Spleen (tissue), 11 donors: ENCODE measurements at regions not wholly inside any gene's neighbourhood (a gene's known extent, or its start where the extent isn't known, plus 50 kb on each side); places are given as distances from the start of the nearest gene placed in this dataset.
A peak's percentile ranks its signal among the peaks of the same experiment; 100 is the strongest.

Experiments
- DNase-seq: peaks from one replicate; pipeline ENCODE4 v3.0.0-alpha.2; 2020
- H3K27ac ChIP-seq, 8 donors: fragments of 200-600 bp; sonication (generic) in 7 of 8; 1 replicate in 4 of 8; 2 replicates in 4 of 8; pipeline versions ENCODE4 v1.5.0 to v1.8.0; 2016 to 2021; ENCODE audit warnings: inconsistent platforms in 4 of 8, mild to moderate bottlenecking in 4 of 8, moderate library complexity in 1 of 8
- H3K27me3 ChIP-seq, 7 donors: fragments of 200-600 bp; sonication (generic) in 6 of 7; replicated peaks in 1 of 7; 1 replicate in 4 of 7; 2 replicates in 3 of 7; pipeline versions ENCODE4 v1.5.0 to v1.8.0; 2016 to 2021; ENCODE audit warnings: inconsistent platforms in 3 of 7, mild to moderate bottlenecking in 1 of 7
- H3K36me3 ChIP-seq, 6 donors: fragments of 200-600 bp; sonication (generic) in 5 of 6; 1 replicate in 4 of 6; 2 replicates in 2 of 6; pipeline versions ENCODE4 v1.5.0 to v1.8.0; 2016 to 2021; ENCODE audit warnings: inconsistent platforms in 2 of 6
- H3K4me1 ChIP-seq, 6 donors: fragments of 200-600 bp; sonication (generic) in 5 of 6; 1 replicate in 3 of 6; 2 replicates in 3 of 6; pipeline versions ENCODE4 v1.5.0 to v1.8.0; 2016 to 2021; ENCODE audit warnings: inconsistent platforms in 3 of 6
- H3K4me3 ChIP-seq, 8 donors: fragments of 200-600 bp; sonication (generic) in 7 of 8; 1 replicate in 4 of 8; 2 replicates in 4 of 8; pipeline versions ENCODE4 v1.5.0 to v1.8.0; 2016 to 2021; ENCODE audit warnings: inconsistent platforms in 4 of 8, mild to moderate bottlenecking in 4 of 8, moderate library complexity in 2 of 8
- H3K9me3 ChIP-seq, 8 donors: fragments of 200-600 bp; sonication (generic) in 7 of 8; 1 replicate in 4 of 8; 2 replicates in 4 of 8; pipeline versions ENCODE4 v1.5.0 to v1.8.0; 2016 to 2021; ENCODE audit warnings: inconsistent platforms in 4 of 8
- CTCF ChIP-seq, 11 experiments: fragments of 200-600 bp in 7 of 11; fragments of 450-650 bp in 4 of 11; sonication (generic) in 4 of 11; IDR thresholded peaks in 8 of 11; conservative IDR thresholded peaks in 3 of 11; 1 replicate in 7 of 11; 2 replicates in 4 of 11; pipeline versions ENCODE4 v1.4.0 to v1.8.0; 2016 to 2021; ENCODE audit warnings: antibody characterized with exemption in 11 of 11, inconsistent platforms in 4 of 11, mild to moderate bottlenecking in 1 of 11
- POLR2A ChIP-seq, 3 donors: fragments of 450-650 bp; IDR thresholded peaks; one replicate each; pipeline ENCODE4 v1.5.1; 2017; ENCODE audit warnings: antibody characterized with exemption in 3 of 3, mild to moderate bottlenecking in 1 of 3
- POLR2AphosphoS5 ChIP-seq, 3 donors: sonication (generic); formaldehyde crosslinking; IDR thresholded peaks; one replicate each; pipeline ENCODE4 v1.5.1; 2017; ENCODE audit warnings: antibody characterized with exemption in 3 of 3
- WGBS, 5 donors: extraction: QIAGEN DNeasy Blood & Tissue Kit in 3 of 5; methylation state at CpG; one replicate each; pipeline versions ENCODE4 v1.1.5 to v1.1.7; 2013 to 2018; 5-methylcytosine and 5-hydroxymethylcytosine counted together
- intact Hi-C: fragments of 100-400 bp; cut with DNase I; formaldehyde crosslinking; loops from one replicate; pipeline ENCODE4 v1.15.0; 2023; ENCODE audit warnings: low total_unique reads
- donor health status: healthy with polysubstance abuse.
- donor health status: DM: no; HTN: no; CAD: no; lungs with moderate emphysema.
- donor health status: DM: no; HTN: no; CAD: no.
- donor health status: Bipolar disorder and iron deficiency.
- donor health status: healthy.
- donor health status: DM: no; HTN: no; CAD: no.
- donor health status: DM: yes; HTN: yes; CAD: no.

GRCh38 chr3:82939491-82940097, 1178.1 kb upstream of the GBE1 start:
- no peak for TF ChIP-seq CTCF (IDR thresholded peaks at IDR 0.05 in 8 of 11, conservative IDR thresholded peaks at IDR 0.05 in 3 of 11)
- TF ChIP-seq POLR2AphosphoS5 (IDR thresholded peaks at IDR 0.05), result no peak
- TF ChIP-seq POLR2A (IDR thresholded peaks at IDR 0.05), result no peak
- H3K27ac ChIP-seq, result no peak overlapping the region
- H3K4me1 ChIP-seq, result no peaks in the 10 kb centered on the region
- H3K36me3 ChIP-seq, result no peaks in the 10 kb centered on the region
- no peak for DNase-seq
- H3K27me3 ChIP-seq, result no peaks in the 10 kb centered on the region
- peaks cover 0 to 55% (median 32%) of the 10 kb centered on the region in 8 donors for H3K9me3 ChIP-seq
- 88 to 94% (median 90%) methylated on average over 10 to 12 of the region's 12 CpGs for WGBS, 5 donors
- no peak overlapping the region for H3K4me3 ChIP-seq
- intact Hi-C loops, result no loop called here

GRCh38 chr3:82938821-82939328, 1177.4 kb upstream of the GBE1 start:
- intact Hi-C loops, result no loop called here
- H3K9me3 ChIP-seq, result peaks cover 0 to 49% (median 28%) of the 10 kb centered on the region in 8 donors
- TF ChIP-seq CTCF (IDR thresholded peaks at IDR 0.05 in 8 of 11, conservative IDR thresholded peaks at IDR 0.05 in 3 of 11), result no peak
- TF ChIP-seq POLR2A (IDR thresholded peaks at IDR 0.05), result no peak
- TF ChIP-seq POLR2AphosphoS5 (IDR thresholded peaks at IDR 0.05), result no peak
- no peaks in the 10 kb centered on the region for H3K4me1 ChIP-seq
- no peak overlapping the region for H3K4me3 ChIP-seq
- peak; percentile 59 for DNase-seq
- no peak overlapping the region for H3K27ac ChIP-seq
- H3K36me3 ChIP-seq, result no peaks in the 10 kb centered on the region
- 91 to 96% (median 93%) methylated on average over 15 to 19 of the region's 19 CpGs for WGBS, 5 donors
- H3K27me3 ChIP-seq, result no peaks in the 10 kb centered on the region

- Histone ChIP-seq H3K4me1 (no peaks in the 10 kb centered on the region), H3K4me3 (no peak overlapping the region), H3K9me3 (peaks cover 0 to 2% (median 0%) of the 10 kb centered on the region in 8 donors), H3K27me3 (no peaks in the 10 kb centered on the region), H3K36me3 (no peaks in the 10 kb centered on the region), H3K27ac (no peak overlapping the region)
- TF ChIP-seq POLR2AphosphoS5 (IDR thresholded peaks at IDR 0.05) (no peak), CTCF (IDR thresholded peaks at IDR 0.05 in 8 of 11, conservative IDR thresholded peaks at IDR 0.05 in 3 of 11) (no peak), POLR2A (IDR thresholded peaks at IDR 0.05) (no peak)
- no peak for DNase-seq
- WGBS, 5 donors, result 78 to 89% (median 81%) methylated on average over 5 of the region's 5 CpGs
- intact Hi-C loops, result no loop called here
These were observed 1166.1 kb upstream of the GBE1 start for GRCh38 chr3:82927309-82928253.

- Histone ChIP-seq H3K9me3 (peaks cover 0 to 8% (median 0%) of the 10 kb centered on the region in 8 donors), H3K27me3 (no peaks in the 10 kb centered on the region), H3K4me3 (no peak overlapping the region), H3K27ac (no peak overlapping the region), H3K4me1 (no peaks in the 10 kb centered on the region), H3K36me3 (no peaks in the 10 kb centered on the region)
- TF ChIP-seq CTCF (IDR thresholded peaks at IDR 0.05 in 8 of 11, conservative IDR thresholded peaks at IDR 0.05 in 3 of 11), result no peak
- TF ChIP-seq POLR2AphosphoS5 (IDR thresholded peaks at IDR 0.05), result no peak
- TF ChIP-seq POLR2A (IDR thresholded peaks at IDR 0.05), result no peak
- intact Hi-C loops, result no loop called here
- DNase-seq, result no peak
- WGBS, 5 donors, result 67 to 88% (median 76%) methylated on average over 3 of the region's 3 CpGs
These were observed 1129.6 kb upstream of the GBE1 start for GRCh38 chr3:82891028-82891427.
